ENCODE measurements at regions not wholly inside any gene's neighbourhood (a gene's known extent, or its start where the extent isn't known, plus 50 kb on each side); places are given as distances from the start of the nearest gene placed in this dataset.
"Not testable (repeated sequence)": the region's sequence is repeated elsewhere in the genome, so short reads cannot be mapped to it uniquely, and the experiment has no call there.

- not testable (repeated sequence) for TF ChIP-seq CTCF (IDR thresholded peaks at IDR 0.05; ENCODE audit: insufficient read depth, low read depth, low read length); EZH2 (IDR thresholded peaks at IDR 0.05; ENCODE audit: insufficient read depth, low read length)
Observed at GRCh38 chr15:31656915-31657314, 330.3 kb downstream of the KLF13 start.
